Activated T-cell treated with anti-CD3 and anti-CD28 coated beads, Interleukin-2, amount 50 U/mL, for 24 hours (primary cell): ENCODE measurements at regions not wholly inside any gene's neighbourhood (a gene's known extent, or its start where the extent isn't known, plus 50 kb on each side); places are given as distances from the start of the nearest gene placed in this dataset.

Experiments used
- DNase-seq: peaks from one replicate; pipeline ENCODE4 v3.0.0-alpha.2; 2020
- H3K27ac Mint-ChIP-seq: 2 replicates; pipeline ENCODE4 v1.8.0; 2020; ENCODE audit warnings: mild to moderate bottlenecking, mixed read lengths
- H3K27me3 Mint-ChIP-seq: 2 replicates; pipeline ENCODE4 v1.8.0; 2020; ENCODE audit warnings: mixed read lengths
- H3K36me3 Mint-ChIP-seq: 2 replicates; pipeline ENCODE4 v1.8.0; 2020; ENCODE audit warnings: low read depth, mixed read lengths
- H3K4me1 Mint-ChIP-seq: 2 replicates; pipeline ENCODE4 v1.8.0; 2020; ENCODE audit warnings: low read depth, mixed read lengths
- H3K4me3 Mint-ChIP-seq: 2 replicates; pipeline ENCODE4 v1.8.0; 2020; ENCODE audit warnings: mild to moderate bottlenecking, moderate library complexity, mixed read lengths
- H3K9me3 Mint-ChIP-seq: 2 replicates; pipeline ENCODE4 v1.8.0; 2020; ENCODE audit warnings: mixed read lengths

GRCh38 chr21:41043014-41043413 lies 124.9 kb upstream of the BACE2 start:
- Mint-ChIP-seq H3K27me3 (peaks cover 25% of the 10 kb centered on the region), H3K36me3 (no peaks in the 10 kb centered on the region)

GRCh38 chr21:41045534-41046268 lies 122.3 kb upstream of the BACE2 start:
- no peaks in the 10 kb centered on the region for H3K9me3 Mint-ChIP-seq
- no peak overlapping the region for H3K4me3 Mint-ChIP-seq
- peaks cover 17% of the 10 kb centered on the region for H3K27me3 Mint-ChIP-seq
- H3K27ac Mint-ChIP-seq: no peak overlapping the region
- no peaks in the 10 kb centered on the region for H3K4me1 Mint-ChIP-seq
- DNase-seq: no peak
- H3K36me3 Mint-ChIP-seq: no peaks in the 10 kb centered on the region

More at GRCh38 chr21:41043014-41043413, 124.9 kb upstream of the BACE2 start:
- Mint-ChIP-seq H3K9me3 (no peaks in the 10 kb centered on the region), H3K4me3 (no peak overlapping the region), H3K4me1 (no peaks in the 10 kb centered on the region), H3K27ac (no peak overlapping the region)
- DNase-seq: no peak

GRCh38 chr21:41048145-41048544 lies 119.8 kb upstream of the BACE2 start:
- H3K4me1 Mint-ChIP-seq: no peaks in the 10 kb centered on the region
- no peak overlapping the region for H3K4me3 Mint-ChIP-seq
- H3K9me3 Mint-ChIP-seq: no peaks in the 10 kb centered on the region
- peaks cover 18% of the 10 kb centered on the region for H3K27me3 Mint-ChIP-seq
- no peak overlapping the region for H3K27ac Mint-ChIP-seq
- DNase-seq: no peak
- H3K36me3 Mint-ChIP-seq: no peaks in the 10 kb centered on the region

GRCh38 chr21:41048623-41049022 lies 119.3 kb upstream of the BACE2 start:
- Mint-ChIP-seq H3K27ac (no peak overlapping the region), H3K27me3 (peaks cover 18% of the 10 kb centered on the region), H3K4me3 (no peak overlapping the region), H3K9me3 (no peaks in the 10 kb centered on the region), H3K4me1 (no peaks in the 10 kb centered on the region), H3K36me3 (no peaks in the 10 kb centered on the region)
- DNase-seq: no peak

- H3K27me3 Mint-ChIP-seq: peaks cover 8% of the 10 kb centered on the region
- no peak overlapping the region for H3K27ac Mint-ChIP-seq
- no peak overlapping the region for H3K4me3 Mint-ChIP-seq
- H3K4me1 Mint-ChIP-seq: no peaks in the 10 kb centered on the region
- no peak for DNase-seq
- H3K36me3 Mint-ChIP-seq: no peaks in the 10 kb centered on the region
- H3K9me3 Mint-ChIP-seq: no peaks in the 10 kb centered on the region
Observed at GRCh38 chr21:41052820-41053555, 115.0 kb upstream of the BACE2 start.

GRCh38 chr21:41054018-41054578 lies 113.9 kb upstream of the BACE2 start:
- no peaks in the 10 kb centered on the region for H3K36me3 Mint-ChIP-seq
- H3K9me3 Mint-ChIP-seq: no peaks in the 10 kb centered on the region
- no peak overlapping the region for H3K4me3 Mint-ChIP-seq
- DNase-seq: no peak
- H3K27ac Mint-ChIP-seq: no peak overlapping the region
- H3K27me3 Mint-ChIP-seq: peaks cover 10% of the 10 kb centered on the region
- H3K4me1 Mint-ChIP-seq: no peaks in the 10 kb centered on the region

- H3K36me3 Mint-ChIP-seq: no peaks in the 10 kb centered on the region
- DNase-seq: no peak
- no peaks in the 10 kb centered on the region for H3K9me3 Mint-ChIP-seq
- peaks cover 9% of the 10 kb centered on the region for H3K27me3 Mint-ChIP-seq
- H3K27ac Mint-ChIP-seq: no peak overlapping the region
- no peaks in the 10 kb centered on the region for H3K4me1 Mint-ChIP-seq
- H3K4me3 Mint-ChIP-seq: no peak overlapping the region
Observed at GRCh38 chr21:41055266-41055665, 112.7 kb upstream of the BACE2 start.

- no peaks in the 10 kb centered on the region for H3K36me3 Mint-ChIP-seq
- no peaks in the 10 kb centered on the region for H3K9me3 Mint-ChIP-seq
- peaks cover 20% of the 10 kb centered on the region for H3K27me3 Mint-ChIP-seq
- no peaks in the 10 kb centered on the region for H3K4me1 Mint-ChIP-seq
- H3K4me3 Mint-ChIP-seq: no peak overlapping the region
- no peak for DNase-seq
- H3K27ac Mint-ChIP-seq: no peak overlapping the region
Observed at GRCh38 chr21:41059871-41060270, 108.1 kb upstream of the BACE2 start.

GRCh38 chr21:41061701-41062100 lies 106.3 kb upstream of the BACE2 start:
- Mint-ChIP-seq H3K9me3 (no peaks in the 10 kb centered on the region), H3K4me3 (no peak overlapping the region), H3K27me3 (peaks cover 35% of the 10 kb centered on the region), H3K4me1 (no peaks in the 10 kb centered on the region), H3K36me3 (no peaks in the 10 kb centered on the region), H3K27ac (no peak overlapping the region)
- no peak for DNase-seq

- H3K4me3 Mint-ChIP-seq: no peak overlapping the region
- H3K4me1 Mint-ChIP-seq: peaks cover 11% of the 10 kb centered on the region
- H3K27ac Mint-ChIP-seq: no peak overlapping the region
- H3K36me3 Mint-ChIP-seq: no peaks in the 10 kb centered on the region
- peaks cover 57% of the 10 kb centered on the region for H3K27me3 Mint-ChIP-seq
- H3K9me3 Mint-ChIP-seq: no peaks in the 10 kb centered on the region
- DNase-seq: no peak
Observed at GRCh38 chr21:41064334-41064791, 103.6 kb upstream of the BACE2 start.

- no peak for DNase-seq
- Mint-ChIP-seq H3K27me3 (peaks cover 59% of the 10 kb centered on the region), H3K36me3 (no peaks in the 10 kb centered on the region), H3K27ac (no peak overlapping the region), H3K4me1 (peaks cover 11% of the 10 kb centered on the region), H3K4me3 (no peak overlapping the region), H3K9me3 (no peaks in the 10 kb centered on the region)
Observed at GRCh38 chr21:41064951-41065350, 103.0 kb upstream of the BACE2 start.

- H3K4me3 Mint-ChIP-seq: no peak overlapping the region
- peaks cover 11% of the 10 kb centered on the region for H3K4me1 Mint-ChIP-seq
- no peaks in the 10 kb centered on the region for H3K9me3 Mint-ChIP-seq
- H3K36me3 Mint-ChIP-seq: no peaks in the 10 kb centered on the region
- no peak overlapping the region for H3K27ac Mint-ChIP-seq
- H3K27me3 Mint-ChIP-seq: peaks cover 58% of the 10 kb centered on the region
- no peak for DNase-seq
Observed at GRCh38 chr21:41065539-41065938, 102.4 kb upstream of the BACE2 start.

- Mint-ChIP-seq H3K27me3 (peaks cover 58% of the 10 kb centered on the region), H3K36me3 (no peaks in the 10 kb centered on the region), H3K9me3 (no peaks in the 10 kb centered on the region), H3K27ac (no peak overlapping the region), H3K4me3 (no peak overlapping the region), H3K4me1 (peaks cover 11% of the 10 kb centered on the region)
- no peak for DNase-seq
Observed at GRCh38 chr21:41066086-41066938, 101.6 kb upstream of the BACE2 start.

GRCh38 chr21:41067709-41068108 lies 100.3 kb upstream of the BACE2 start:
- peaks cover 51% of the 10 kb centered on the region for H3K27me3 Mint-ChIP-seq
- no peak overlapping the region for H3K27ac Mint-ChIP-seq
- no peak overlapping the region for H3K4me3 Mint-ChIP-seq
- H3K36me3 Mint-ChIP-seq: no peaks in the 10 kb centered on the region
- no peaks in the 10 kb centered on the region for H3K9me3 Mint-ChIP-seq
- H3K4me1 Mint-ChIP-seq: peaks cover 11% of the 10 kb centered on the region
- DNase-seq: no peak
